Fibroblast of skin of left quadriceps (primary cell): ENCODE measurements at regions not wholly inside any gene's neighbourhood (a gene's known extent, or its start where the extent isn't known, plus 50 kb on each side); places are given as distances from the start of the nearest gene placed in this dataset.
"Not testable (repeated sequence)": the region's sequence is repeated elsewhere in the genome, so short reads cannot be mapped to it uniquely, and the experiment has no call there.

Source experiments
- DNase-seq, 2 experiments: peaks; one replicate each; pipeline ENCODE4 v3.0.0-alpha.2; 2013; ENCODE audit warnings: low read depth in 2 of 2

DNA sequence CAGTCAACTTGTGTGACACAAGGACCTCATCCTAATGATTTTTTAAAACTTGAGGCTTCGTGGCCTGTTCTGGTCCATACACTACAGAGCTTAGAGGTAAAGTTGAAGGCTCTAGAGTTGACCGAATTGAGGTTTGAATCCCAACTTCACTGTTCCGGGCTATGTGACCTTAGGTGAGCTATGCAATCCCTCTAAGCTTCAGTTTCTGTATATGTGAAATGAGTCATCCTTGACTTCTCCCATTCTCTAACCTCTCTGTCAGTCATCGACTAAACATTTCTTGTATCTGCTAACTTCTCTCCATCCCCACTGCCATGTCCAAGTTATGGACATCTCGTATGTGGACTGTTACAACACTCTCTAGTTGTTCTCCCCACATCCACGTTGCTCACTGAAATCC lies 178.2 kb upstream of the TMEM45B start:
- no peak for DNase-seq

DNA sequence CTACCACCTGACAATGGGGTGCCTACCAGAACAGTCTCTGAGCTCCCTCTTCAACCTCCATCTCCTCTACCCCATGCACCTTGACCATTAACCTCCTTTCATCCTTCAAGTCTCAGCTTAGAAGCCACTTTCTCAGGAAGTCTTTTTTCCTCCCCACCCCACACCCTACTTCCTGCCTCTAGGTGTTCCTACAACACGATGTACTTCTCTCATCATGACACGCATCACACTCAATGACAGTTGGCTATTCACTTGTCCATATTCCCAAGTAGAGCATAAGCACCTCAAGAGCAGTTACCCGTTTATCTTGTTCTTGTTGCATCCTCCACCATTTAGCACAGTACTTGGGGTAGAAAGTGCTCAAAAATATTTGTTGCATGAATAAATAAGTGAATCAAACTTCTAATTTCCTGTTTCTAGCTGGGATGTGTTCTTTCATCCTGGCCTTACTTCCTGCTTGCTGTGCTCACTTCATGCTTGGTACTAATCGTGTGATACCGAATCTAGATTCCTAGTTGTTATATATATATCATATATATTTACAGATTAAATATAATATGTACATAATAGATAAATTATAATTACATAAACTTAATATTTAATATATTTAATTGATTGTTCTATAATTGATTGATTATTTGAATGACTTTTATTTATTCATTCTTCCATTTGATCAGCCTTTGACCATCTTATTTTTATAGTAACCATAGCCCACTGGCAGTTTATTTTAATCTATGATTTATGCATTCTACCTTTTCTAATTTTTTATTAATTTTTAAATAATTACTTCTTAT lies 177.5 kb upstream of the TMEM45B start:
- DNase-seq: no peak

DNA sequence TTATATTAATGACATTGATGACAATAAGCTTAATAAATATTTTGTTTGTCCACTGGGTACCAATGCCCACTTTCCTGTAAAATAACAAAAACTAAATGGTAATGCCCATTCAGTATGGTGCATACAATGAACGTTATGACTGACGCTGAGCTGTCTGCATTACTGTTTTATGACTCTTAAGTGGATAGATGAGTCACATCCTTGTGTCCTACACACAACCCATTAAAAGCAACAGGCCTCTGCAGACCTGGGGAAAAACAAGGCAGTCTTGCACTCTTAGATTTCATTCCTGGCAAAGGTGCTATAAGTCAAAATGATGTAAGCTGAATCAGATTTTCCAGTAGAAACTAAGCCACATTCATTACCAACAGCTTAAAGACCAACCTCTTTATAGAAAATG lies 176.3 kb upstream of the TMEM45B start:
- peak; percentile 79 to 84 for DNase-seq

DNA sequence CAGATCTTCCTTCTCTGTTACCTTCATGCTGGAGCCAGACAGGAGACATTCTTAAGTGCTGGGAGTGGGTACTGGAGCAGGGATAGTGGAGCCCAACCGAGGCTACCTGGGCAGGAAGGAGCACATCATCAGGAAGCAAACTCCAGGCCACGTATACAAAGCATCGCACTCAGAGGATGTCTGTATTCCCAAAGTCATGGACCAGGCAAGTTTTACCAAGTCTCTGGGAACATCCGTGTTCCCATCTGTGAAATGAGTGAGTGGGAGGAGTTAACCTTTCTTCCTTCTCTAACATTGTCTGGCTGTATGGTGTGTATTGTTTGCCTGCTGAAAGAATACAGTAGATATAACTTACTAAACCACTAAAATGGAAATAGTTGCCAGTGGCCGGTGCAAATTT lies 175.0 kb upstream of the TMEM45B start:
- no peak for DNase-seq

DNA sequence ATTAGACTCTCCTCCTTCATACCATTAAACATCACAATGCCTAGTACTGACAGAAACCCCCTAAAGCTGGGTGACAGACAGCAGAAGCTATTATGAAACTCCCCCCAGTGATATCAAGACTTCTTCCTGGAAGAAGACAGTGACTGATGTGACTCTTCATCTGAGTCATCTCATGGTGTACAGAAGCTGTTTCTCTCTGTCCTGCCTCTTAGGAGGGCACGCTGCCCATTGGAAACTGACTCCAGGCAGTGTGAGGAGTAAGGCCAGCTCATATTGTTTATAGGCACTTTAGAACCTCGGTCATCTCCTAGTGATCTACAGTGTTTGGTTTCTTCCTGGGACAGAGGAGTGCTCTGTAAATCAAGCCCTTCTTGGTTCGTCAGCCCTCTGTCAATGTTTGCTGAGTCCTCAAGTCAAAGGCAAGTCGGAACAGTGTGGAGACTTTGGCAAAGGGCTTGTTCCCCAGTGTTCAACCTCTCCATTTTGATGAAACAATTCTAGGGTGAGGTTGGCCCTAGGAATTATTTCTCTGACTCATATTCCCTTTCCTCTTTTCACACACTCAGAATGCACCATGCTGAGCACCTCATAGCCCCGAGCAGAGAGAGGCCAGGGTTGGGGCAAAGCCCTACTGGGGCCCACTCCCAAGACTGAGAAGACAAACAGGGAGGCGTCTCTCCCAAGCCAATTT lies 172.5 kb upstream of the TMEM45B start:
- no peak for DNase-seq

DNA sequence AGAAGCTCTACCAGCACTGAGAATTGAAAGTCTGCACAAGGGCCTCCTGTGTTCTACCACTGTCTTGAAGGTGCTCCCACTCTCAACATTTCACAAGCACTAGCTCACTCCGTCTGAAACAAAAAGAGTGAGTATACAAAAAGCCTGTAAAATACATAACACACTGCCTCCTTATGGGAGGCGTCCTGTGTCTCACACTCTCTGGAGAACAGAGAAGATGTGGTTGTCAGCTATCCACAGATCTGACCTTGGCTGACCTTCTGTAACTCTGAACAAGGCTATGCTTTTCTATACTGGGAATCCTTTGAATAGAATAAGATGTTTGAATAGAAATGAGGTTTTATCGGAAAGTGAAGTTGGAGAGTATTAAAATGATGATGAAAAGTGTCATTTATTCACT lies 171.3 kb upstream of the TMEM45B start:
- DNase-seq: no peak

DNA sequence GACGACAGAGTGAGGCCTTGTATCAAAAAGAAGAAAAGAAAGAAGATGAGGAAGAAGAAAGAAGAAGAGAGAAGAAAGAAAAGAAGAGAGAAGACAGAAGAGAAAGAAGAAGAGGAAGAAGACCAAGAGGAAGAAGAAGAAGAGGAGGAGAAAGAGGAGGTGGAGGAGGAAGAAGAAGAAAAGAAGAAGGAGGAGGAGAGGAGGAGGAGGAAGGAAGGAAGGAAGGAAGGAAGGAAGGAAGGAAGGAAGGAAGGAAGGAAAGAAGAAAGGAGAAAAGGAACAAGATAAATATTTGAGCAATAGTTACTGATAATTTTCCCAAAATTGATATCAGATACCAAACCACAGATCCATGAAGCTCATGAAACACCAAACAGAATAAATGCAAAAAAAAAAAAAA lies 169.7 kb upstream of the TMEM45B start:
- DNase-seq: no peak

DNA sequence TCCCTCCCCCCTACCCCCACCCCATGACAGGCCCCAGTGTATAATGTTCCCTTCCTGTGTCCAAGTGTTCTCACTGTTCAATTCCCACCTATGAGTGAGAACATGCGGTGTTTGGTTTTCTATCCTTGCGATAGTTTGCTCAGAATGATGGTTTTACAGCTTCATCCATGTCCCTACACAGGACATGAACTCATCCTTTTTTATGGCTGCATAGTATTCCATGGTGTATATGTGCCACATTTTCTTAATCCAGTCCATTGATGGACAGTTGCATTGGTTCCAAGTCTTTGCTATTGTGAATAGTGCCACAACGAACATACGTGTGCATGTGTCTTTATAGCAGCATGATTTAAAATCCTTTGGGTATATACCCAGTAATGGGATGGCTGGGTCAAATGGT lies 165.6 kb upstream of the TMEM45B start:
- DNase-seq: not testable (repeated sequence)

DNA sequence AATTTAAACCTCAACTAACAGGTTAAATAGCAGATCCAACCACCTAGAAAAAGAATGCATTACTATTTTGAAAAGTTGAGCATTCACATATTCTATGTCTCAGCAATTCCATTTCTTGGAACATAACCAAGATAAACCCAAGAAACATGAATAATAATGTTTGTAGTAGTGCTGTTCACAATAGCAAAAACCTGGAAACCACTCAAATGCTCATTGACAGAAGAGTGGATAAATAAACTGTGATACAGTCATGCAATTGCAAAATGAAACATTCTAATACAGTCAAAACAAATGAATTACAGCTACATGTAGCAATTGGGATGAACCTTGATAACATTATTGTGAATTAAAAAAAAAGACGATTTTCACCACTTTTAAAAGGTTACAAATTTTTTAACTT lies 162.8 kb upstream of the TMEM45B start:
- DNase-seq: no peak

DNA sequence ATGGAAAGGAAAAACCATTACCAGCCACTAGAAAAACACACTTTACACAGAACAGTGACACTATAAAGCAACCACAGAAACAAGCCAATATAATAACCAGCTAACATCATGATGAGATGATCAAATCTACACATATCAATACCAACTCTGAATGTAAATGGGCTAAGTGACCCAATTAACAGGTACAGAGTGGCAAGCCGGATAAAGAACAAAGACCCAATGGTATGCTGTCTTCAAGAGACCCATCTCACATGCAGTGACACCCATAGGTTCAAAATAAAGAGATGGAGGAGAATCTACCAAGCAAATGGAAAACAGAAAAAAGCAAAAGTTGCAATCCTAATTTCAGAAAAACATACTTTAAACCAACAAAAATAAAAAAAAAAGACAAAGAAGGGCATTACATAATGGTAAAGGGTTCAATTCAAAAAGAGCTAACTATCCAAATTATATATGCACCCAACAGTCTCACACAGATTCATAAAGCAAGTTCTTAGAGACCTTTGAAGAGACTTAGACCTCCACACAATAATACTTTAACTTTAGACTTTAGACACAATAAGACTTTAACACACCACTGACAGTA lies 160.3 kb upstream of the TMEM45B start:
- DNase-seq: no peak

DNA sequence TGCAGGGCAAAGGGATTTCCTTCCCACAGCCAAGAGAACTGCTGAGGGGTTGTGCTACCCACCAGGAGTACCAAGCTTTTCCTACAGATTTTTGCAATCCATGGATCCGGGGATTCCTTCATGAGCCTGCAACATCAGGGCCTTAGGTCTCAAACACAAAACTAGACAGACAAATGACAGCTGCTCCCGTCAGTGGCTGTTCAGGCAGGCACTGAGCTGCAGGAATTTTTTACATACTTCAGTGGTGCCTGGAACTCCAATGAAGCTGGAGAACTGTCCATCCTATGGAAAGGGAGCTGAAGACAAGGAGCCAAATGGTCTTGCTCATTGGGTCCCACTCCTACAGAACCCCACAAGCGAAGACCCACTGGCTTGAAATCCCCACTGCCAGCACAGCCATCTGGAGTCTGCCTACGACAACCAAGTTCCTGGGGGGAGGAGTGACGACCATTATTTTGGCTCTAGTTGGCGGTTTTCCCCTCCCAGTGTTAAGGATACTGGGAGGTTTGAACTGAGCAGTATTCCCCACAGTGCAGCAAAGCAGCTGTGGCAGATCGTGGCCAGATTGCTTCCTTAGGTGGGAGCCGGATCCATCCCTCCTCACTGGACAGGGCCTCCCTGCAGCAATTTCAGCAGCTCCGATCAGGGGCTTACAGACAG lies 157.7 kb upstream of the TMEM45B start:
- no peak for DNase-seq

DNA sequence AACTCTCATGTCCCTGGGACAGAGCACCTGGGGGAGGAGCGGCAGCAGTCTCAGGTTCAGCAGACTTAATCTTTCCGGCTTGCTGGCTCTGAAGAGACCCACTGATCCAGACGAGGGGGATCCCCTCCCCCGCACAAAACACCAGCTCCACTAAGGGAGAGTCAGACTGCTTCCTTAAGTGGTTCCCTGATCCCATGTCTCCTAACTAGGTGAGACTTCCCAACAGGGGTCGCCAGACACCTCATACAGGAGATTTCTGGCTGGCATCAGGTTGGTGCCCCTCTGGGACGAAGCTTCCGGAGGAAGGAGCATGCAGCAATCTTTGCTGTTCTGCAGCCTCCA lies 157.2 kb upstream of the TMEM45B start:
- no peak for DNase-seq

DNA sequence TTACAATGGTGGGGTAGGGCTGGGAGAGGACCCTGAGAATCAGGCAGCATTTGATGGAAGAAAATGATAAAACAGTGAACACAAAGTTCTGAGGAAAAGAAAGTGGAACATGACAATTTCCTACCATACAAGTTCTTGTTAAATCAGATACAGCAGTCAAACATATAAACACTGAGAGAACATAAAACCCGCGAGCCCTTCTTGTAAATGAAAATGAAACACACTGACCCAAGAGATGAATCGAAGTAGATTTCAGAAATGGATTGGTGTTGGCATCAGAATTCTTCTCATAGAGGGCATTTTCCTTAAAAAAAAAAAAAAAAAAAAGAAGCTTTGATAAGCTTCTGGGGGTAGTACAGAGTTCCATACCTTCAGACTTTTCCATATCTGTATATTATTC lies 134.7 kb upstream of the TMEM45B start:
- DNase-seq: no peak

DNA sequence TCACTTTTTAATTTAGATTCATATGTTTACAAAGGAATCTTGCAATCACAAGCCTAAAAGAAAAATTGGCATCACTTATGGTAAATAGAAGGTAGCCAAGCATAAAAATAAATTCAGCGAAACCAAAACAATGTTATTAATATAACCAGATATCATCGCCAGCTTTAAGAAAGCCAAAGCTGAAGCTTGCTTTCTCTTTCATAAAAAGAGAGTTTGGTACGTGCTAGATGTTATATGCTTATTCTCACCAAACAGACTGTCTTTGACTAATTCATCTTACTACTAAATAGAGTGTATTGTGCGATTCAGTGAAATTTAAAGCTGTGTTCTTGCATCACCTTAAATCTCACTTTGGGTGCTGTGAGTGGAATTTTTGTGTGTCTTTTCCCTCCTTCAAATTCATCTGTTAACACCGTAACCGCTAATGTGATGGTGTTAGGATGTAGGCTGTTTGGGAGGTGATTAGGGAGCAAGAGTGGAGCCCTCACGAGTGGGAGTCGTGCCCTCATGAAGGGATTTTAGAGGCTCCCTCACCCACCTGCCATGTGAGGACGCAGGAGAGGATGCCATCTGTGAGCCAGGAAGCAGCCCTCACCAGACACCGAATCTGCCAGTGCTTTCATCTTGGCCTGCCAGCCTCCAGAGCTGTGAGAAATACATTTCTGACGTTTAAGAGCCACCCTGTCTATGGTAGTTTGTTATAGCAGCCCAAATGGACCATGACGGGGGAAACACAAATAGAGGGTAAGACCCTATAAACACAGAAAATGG lies 134.1 kb upstream of the TMEM45B start:
- no peak for DNase-seq

DNA sequence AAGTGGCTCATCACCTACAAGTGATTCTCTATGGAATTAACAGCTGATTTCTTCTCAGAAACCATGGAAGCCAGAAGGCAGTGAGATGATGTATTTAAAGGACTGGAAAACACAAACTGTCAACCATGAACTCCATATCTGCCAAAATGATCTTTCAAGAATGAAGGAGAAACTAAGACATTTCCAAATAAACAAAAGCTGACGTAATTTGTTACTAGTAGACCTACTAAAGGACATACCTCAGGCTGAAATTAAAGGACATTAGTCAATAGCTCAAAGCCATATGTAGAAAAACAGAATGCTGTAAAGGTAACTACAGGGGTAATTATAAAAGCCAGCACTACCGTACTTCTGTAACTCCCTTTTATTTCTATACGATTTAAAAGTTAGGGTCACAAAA lies 129.4 kb upstream of the TMEM45B start:
- no peak for DNase-seq

DNA sequence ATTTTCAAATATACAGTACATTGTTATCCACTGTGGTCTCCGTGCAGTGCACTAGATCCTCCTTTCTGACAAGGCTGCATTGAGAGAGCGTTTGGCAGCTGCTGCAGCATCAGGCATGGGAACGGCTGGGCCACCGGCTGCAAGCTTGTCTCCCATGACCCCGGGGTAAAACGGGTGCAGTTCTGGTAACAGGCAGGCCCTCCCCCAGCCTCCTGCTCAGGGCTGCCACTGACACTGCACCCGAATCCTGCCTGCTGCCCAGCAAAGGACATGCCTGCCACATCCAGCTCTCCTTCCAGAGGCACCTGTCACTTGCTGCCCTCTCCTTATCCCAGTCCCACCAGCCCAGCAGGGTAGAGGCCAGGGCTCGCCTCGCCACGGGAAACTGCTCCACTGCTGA lies 124.5 kb upstream of the TMEM45B start:
- no peak for DNase-seq

DNA sequence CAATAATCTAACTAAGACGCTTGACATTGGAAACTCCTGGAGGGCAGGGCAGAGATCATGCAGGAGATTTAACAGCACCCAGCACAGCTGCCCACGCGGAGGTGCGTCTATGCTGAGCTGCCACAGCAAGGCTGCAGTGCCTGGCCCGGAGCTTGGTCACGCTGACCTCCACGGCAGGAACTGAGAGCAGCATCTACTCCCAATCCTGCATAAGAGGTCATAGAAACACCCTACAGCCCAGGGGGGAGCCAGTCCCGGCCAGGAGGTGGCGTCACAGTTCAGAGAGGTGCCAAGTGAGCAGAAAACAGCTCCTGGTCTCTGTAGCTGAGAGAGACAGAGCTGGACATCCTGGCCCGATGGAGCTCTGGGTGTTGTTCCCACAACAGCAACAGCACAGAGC lies 121.1 kb upstream of the TMEM45B start:
- no peak for DNase-seq

DNA sequence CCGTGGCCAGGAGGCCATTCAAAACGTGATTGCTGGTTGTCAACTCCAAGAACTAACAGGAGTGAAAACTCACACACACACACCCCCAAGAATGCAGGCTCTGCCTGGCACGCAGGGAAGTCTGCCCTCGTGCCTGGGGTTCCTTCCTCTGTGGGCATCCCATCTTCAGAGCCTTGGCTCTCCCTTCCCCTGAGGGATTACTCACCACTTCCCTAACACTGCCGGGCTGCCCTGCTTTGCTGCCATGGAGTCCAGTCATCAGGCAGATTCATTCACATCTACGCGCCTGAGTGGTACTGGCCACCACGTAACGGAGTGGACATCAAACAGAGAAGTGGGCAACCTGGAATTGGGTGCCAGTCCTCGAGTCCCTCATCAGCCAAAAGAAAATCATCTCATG lies 120.7 kb upstream of the TMEM45B start:
- DNase-seq: no peak

DNA sequence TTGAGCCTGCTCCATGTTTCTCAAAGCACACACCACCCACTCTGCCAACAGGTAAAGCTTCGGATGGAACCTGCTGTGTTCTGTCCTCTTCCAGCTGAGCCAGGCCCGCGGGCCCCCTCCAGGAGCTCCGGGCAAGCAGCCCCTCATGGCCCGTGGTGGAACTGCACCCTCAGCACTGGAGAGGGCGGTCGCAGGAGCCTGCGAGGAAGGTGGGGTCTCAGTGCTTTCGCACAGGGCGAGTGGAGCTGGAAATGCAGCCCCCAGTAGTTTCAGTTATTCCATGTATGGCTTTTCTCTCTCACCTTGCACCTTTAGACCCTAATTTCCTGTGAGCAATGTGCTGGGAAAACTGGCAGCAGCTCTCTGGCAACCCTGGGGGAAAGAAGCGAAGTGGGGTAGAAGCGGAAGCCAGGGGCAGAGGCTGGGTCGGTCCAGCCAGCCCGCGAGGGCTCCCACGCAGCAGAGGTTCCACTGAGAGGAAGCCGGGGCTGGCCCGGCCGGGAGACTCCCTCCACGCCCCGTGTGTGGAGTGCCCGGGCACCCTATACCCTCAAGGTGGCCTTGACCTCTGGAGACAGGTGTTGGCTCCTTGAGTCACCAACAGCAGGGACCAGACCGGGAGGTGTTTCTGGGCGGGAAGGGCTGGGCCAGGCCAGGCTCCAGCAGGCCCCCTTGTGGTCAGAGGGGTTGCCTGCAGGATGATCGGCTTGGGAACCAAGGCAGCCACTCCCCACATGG lies 119.9 kb upstream of the TMEM45B start:
- peak in 1 of 2 experiments; percentile 4 for DNase-seq

DNA sequence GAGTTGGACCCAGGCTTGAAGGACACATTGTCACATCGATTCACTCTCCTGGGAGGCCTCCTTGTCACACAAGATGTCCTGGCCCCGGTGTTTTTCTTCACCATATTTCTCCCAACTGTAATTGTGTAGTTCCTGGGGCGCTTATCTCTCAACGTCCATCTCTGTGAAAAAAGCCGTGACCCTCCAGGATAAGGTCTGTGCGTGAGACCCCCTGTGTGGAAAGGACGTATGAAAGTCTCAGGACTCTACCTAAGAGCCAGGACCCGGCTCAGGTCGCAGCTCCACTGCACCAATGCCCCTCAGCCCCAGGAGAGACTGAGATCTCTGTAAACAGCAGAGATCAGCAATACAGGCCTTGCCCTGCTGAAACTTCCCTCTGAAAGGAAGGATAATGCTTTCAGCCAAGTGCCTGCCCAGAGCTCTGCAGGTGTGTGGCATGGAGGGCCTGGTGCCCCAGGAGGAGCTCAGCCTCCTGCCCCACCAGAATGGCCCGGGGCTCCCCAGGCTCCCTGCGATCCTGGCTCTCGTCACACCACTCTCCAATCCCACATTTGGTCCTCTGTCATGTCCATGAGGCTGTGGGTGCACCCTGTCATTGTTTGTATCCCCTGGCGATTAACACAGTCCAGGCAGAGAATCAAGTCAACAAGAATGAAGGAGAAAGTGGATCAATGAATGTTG lies 119.2 kb upstream of the TMEM45B start:
- no peak for DNase-seq

DNA sequence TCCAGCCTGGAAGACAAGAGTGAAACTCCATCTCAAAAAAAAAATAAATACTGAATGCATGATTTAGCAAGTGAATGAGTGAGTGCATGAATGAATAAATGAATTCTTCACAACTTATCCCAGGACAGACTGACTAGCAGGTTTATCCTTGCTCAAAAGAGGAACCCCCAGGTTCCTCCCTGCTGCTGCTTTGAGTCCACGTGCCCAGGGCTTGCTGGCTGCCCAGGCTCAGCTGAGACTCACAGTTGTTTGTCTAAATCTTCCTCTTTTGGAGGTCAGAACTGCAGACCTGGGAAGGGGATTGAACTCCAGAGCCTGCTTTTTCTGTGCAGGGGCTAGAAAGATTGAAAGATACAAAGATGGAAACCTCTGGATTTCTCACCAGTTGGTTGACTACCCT lies 117.4 kb upstream of the TMEM45B start:
- no peak for DNase-seq
